Ascending aorta (tissue), 2 donors: ENCODE measurements at regions not wholly inside any gene's neighbourhood (a gene's known extent, or its start where the extent isn't known, plus 50 kb on each side); places are given as distances from the start of the nearest gene placed in this dataset.

Experiments
- DNase-seq, 2 donors: peaks; one replicate each; pipeline ENCODE4 v3.0.0-alpha.2; 2019; ENCODE audit warnings: low spot score in 2 of 2
- H3K27ac ChIP-seq, 2 donors: fragments of 200-600 bp; sonication (generic); one replicate each; pipeline ENCODE4 v1.5.1; 2016 to 2017; ENCODE audit warnings: mild to moderate bottlenecking in 1 of 2
- H3K27me3 ChIP-seq: fragments of 200-600 bp; sonication (generic); one replicate; pipeline ENCODE4 v1.5.1; 2017
- H3K36me3 ChIP-seq, 2 donors: fragments of 200-600 bp; sonication (generic); one replicate each; pipeline ENCODE4 v1.5.1; 2016
- H3K4me1 ChIP-seq, 2 donors: fragments of 200-600 bp; sonication (generic); one replicate each; pipeline ENCODE4 v1.5.1; 2016 to 2017; ENCODE audit warnings: mild to moderate bottlenecking in 1 of 2
- H3K4me3 ChIP-seq, 2 donors: fragments of 200-600 bp; sonication (generic); one replicate each; pipeline ENCODE4 v1.5.1; 2016 to 2017; ENCODE audit warnings: mild to moderate bottlenecking in 1 of 2
- H3K9me3 ChIP-seq, 2 donors: fragments of 200-600 bp; sonication (generic); one replicate each; pipeline ENCODE4 v1.5.1; 2016
- intact Hi-C: fragments of 100-400 bp; cut with DNase I; formaldehyde crosslinking; loops from one replicate; pipeline ENCODE4 v1.15.1; 2023
- TF ChIP-seq, protein P1 (sequence below), 3 experiments: fragments of 200-600 bp in 2 of 3; fragments of 450-650 bp in 1 of 3; sonication (generic) in 2 of 3; IDR thresholded peaks; one replicate each; pipeline ENCODE4 v1.5.1; 2016 to 2019; ENCODE audit warnings: antibody characterized with exemption in 3 of 3, mild to moderate bottlenecking in 1 of 3, moderate library complexity in 1 of 3

DNA sequence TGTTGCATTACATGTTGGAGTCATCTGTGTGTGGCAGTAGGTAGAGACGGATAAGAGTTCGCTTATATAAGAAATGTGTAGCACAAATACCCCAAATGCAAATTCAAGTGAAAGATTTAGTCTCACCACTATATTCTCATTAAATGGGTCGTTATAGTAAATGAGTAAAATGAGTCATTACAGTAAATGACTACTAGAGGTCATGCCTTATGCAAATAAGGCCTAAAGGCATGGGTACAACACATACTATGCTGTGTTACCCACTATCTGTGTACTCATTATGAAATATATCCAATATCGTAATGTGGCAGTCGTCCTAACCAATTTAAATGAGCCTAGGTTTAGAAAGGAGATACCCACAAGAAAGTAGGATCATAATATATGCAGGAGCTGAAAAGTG is 1603.1 kb downstream of the C4orf33 start:
- Histone ChIP-seq H3K4me3 (no peak overlapping the region), H3K9me3 (no peaks in the 10 kb centered on the region), H3K4me1 (no peaks in the 10 kb centered on the region), H3K27me3 (no peaks in the 10 kb centered on the region), H3K36me3 (no peaks in the 10 kb centered on the region), H3K27ac (no peak overlapping the region)
- no peak for DNase-seq
- intact Hi-C loops, result loop anchor here (5.0 kb wide), 1 partner anchor 87 kb away; no protein-coding TSS in a partner anchor
- TF ChIP-seq, protein P1, sequence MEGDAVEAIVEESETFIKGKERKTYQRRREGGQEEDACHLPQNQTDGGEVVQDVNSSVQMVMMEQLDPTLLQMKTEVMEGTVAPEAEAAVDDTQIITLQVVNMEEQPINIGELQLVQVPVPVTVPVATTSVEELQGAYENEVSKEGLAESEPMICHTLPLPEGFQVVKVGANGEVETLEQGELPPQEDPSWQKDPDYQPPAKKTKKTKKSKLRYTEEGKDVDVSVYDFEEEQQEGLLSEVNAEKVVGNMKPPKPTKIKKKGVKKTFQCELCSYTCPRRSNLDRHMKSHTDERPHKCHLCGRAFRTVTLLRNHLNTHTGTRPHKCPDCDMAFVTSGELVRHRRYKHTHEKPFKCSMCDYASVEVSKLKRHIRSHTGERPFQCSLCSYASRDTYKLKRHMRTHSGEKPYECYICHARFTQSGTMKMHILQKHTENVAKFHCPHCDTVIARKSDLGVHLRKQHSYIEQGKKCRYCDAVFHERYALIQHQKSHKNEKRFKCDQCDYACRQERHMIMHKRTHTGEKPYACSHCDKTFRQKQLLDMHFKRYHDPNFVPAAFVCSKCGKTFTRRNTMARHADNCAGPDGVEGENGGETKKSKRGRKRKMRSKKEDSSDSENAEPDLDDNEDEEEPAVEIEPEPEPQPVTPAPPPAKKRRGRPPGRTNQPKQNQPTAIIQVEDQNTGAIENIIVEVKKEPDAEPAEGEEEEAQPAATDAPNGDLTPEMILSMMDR (IDR thresholded peaks at IDR 0.05), result no peak

DNA sequence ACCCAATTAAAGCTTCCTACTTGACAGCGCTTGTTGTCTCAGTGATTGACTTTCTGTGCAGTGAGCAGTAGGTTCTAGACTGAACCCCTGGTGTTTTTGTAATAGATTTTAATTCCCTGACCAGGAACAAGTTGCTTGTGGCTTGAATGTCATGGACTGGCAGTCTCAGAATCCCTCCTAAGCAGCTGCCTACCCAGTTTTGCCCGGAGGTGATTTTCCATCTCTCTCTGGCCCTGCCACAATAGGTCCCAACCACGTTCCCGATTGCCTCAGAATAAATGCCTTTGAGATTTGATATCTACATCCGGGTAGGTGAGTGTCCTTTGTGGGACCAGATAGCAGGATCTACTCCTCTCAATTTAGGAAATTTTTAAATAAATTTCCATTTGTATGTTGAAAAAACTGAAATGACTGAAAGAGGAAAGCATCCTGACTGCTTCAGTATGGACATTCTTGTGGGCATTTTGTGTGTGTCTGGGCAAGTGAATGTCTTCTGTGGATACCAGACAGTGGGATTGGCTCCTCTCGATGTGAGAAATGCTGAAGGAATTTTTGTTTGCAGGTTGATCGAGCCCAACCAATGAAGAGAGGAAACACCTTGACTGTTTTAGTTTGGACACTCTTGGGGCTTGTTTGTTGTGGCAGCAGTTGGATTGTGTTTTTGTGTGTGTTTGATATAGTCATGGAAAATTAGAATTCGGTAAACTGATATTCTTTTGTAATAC is 1607.4 kb downstream of the C4orf33 start:
- no peak overlapping the region for H3K4me3 ChIP-seq
- intact Hi-C loops, result no loop called here
- H3K27me3 ChIP-seq, result no peaks in the 10 kb centered on the region
- no peaks in the 10 kb centered on the region for H3K9me3 ChIP-seq
- H3K36me3 ChIP-seq, result no peaks in the 10 kb centered on the region
- no peak for DNase-seq
- H3K27ac ChIP-seq, result no peak overlapping the region
- H3K4me1 ChIP-seq, result no peaks in the 10 kb centered on the region
- TF ChIP-seq, protein P1 (IDR thresholded peaks at IDR 0.05), result no peak

DNA sequence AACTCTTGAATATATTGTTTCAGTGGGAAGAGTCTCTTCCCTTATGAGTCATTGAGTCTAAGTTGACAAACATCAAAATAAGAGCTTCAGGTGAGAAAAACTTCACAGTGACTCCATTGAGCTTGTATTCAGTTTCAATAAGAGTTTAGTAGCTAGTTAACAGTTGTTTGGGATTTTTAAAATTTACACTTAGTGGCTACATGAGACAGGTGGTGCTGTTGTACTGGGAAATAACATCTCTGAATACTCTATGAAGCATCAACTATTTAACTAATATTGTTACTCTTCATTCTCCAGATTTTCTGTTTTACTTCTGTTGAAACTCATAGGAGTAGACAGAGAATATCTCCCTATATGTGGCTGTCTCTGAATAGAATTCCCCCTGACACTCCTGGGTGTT is 1609.1 kb downstream of the C4orf33 start:
- H3K4me1 ChIP-seq, result no peaks in the 10 kb centered on the region
- intact Hi-C loops, result no loop called here
- TF ChIP-seq, protein P1 (IDR thresholded peaks at IDR 0.05), result no peak
- no peaks in the 10 kb centered on the region for H3K27me3 ChIP-seq
- H3K36me3 ChIP-seq, result no peaks in the 10 kb centered on the region
- no peaks in the 10 kb centered on the region for H3K9me3 ChIP-seq
- H3K4me3 ChIP-seq, result no peak overlapping the region
- DNase-seq, result no peak
- no peak overlapping the region for H3K27ac ChIP-seq

DNA sequence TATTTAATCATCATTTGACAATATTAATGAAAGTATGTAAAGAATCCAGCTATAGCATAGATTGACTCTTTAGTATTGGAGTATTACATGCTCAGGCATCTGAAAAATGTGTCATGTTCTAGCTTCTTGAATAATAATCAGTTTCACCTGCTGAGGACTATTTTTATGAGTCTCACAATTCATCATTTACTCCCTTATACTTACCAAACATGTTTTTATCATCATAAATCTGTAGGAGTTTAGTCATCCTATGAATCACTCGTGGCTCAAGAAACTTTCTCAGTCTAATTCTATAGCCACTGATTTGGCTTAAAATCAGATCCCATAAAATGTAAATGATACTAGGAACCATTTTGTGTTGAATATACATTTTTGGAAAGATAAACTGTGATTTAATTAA is 1616.1 kb downstream of the C4orf33 start:
- TF ChIP-seq, protein P1 (IDR thresholded peaks at IDR 0.05), result no peak
- no peak overlapping the region for H3K27ac ChIP-seq
- no peaks in the 10 kb centered on the region for H3K27me3 ChIP-seq
- no peak overlapping the region for H3K4me3 ChIP-seq
- no peaks in the 10 kb centered on the region for H3K4me1 ChIP-seq
- intact Hi-C loops, result no loop called here
- no peak for DNase-seq
- H3K36me3 ChIP-seq, result no peaks in the 10 kb centered on the region
- no peaks in the 10 kb centered on the region for H3K9me3 ChIP-seq

DNA sequence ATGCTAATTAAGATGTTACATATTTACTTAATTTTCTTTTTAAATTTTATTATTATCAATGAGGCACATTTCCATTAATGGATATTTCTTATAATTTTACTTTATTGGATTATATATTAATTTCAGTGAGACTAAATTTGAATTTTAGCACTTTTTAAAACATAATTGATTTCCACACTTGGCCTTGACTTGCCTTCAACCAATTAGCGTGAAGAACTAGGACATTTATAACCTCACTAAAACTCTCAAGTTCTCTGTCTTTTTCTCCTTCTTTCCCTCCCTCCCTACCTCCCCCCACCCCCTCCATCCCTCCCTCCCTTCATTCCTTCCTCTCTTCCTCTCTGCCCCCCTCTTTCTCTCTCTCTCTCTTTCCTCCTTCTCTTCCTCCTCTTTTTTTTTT is 1618.1 kb downstream of the C4orf33 start:
- intact Hi-C loops, result no loop called here
- H3K27me3 ChIP-seq, result no peaks in the 10 kb centered on the region
- TF ChIP-seq, protein P1 (IDR thresholded peaks at IDR 0.05), result no peak

More for the DNA sequence above, 1618.1 kb downstream of the C4orf33 start:
- no peak for DNase-seq
- no peaks in the 10 kb centered on the region for H3K4me1 ChIP-seq
- H3K36me3 ChIP-seq, result no peaks in the 10 kb centered on the region
- no peaks in the 10 kb centered on the region for H3K9me3 ChIP-seq
- no peak overlapping the region for H3K4me3 ChIP-seq
- no peak overlapping the region for H3K27ac ChIP-seq
